H9 (cell line): ENCODE measurements at regions not wholly inside any gene's neighbourhood (a gene's known extent, or its start where the extent isn't known, plus 50 kb on each side); places are given as distances from the start of the nearest gene placed in this dataset.

Experiments
- DNase-seq: peaks from one replicate; pipeline ENCODE4 v3.0.0-alpha.2; 2017
- H2AFZ ChIP-seq: one replicate; pipeline ENCODE4 v1.6.1; 2013; ENCODE audit warnings: mild to moderate bottlenecking, low read length, control low read depth, moderate library complexity
- H2AK5ac ChIP-seq: 2 replicates; pipeline ENCODE4 v1.6.1; 2013; ENCODE audit warnings: low read length, control low read depth, mixed read lengths; ENCODE audit not compliant: insufficient read length
- H2BK120ac ChIP-seq: one replicate; pipeline ENCODE4 v1.6.1; 2013; ENCODE audit warnings: low read depth, mild to moderate bottlenecking, low read length, control low read depth, inconsistent platforms; ENCODE audit not compliant: poor library complexity, severe bottlenecking
- H2BK12ac ChIP-seq: 2 replicates; pipeline ENCODE4 v1.6.1; 2013; ENCODE audit warnings: low read length, control low read depth, mixed read lengths, low read depth; ENCODE audit not compliant: insufficient read length
- H2BK15ac ChIP-seq: 2 replicates; pipeline ENCODE4 v1.6.1; 2013; ENCODE audit warnings: low read depth, low read length, control low read depth
- H2BK20ac ChIP-seq: one replicate; pipeline ENCODE4 v1.6.1; 2013; ENCODE audit warnings: low read depth, mild to moderate bottlenecking, low read length, control low read depth, inconsistent platforms; ENCODE audit not compliant: poor library complexity, severe bottlenecking
- H2BK5ac ChIP-seq: 2 replicates; pipeline ENCODE4 v1.6.1; 2013; ENCODE audit warnings: low read length, control low read depth, mixed read lengths; ENCODE audit not compliant: insufficient read length
- H3K14ac ChIP-seq: 2 replicates; pipeline ENCODE4 v1.6.1; 2013; ENCODE audit warnings: low read length, control low read depth; ENCODE audit not compliant: insufficient read depth
- H3K18ac ChIP-seq: 2 replicates; pipeline ENCODE4 v1.6.1; 2013; ENCODE audit warnings: low read depth, mild to moderate bottlenecking, mixed read lengths, low read length, control low read depth; ENCODE audit not compliant: insufficient read length
- H3K23ac ChIP-seq: 2 replicates; pipeline ENCODE4 v1.6.1; 2013; ENCODE audit warnings: low read length, control low read depth, mixed read lengths, low read depth; ENCODE audit not compliant: insufficient read length
- H3K23me2 ChIP-seq: 2 replicates; pipeline ENCODE4 v1.6.1; 2013; ENCODE audit warnings: low read depth, mild to moderate bottlenecking, mixed read lengths, low read length, control low read depth; ENCODE audit not compliant: insufficient read length, poor library complexity, severe bottlenecking
- H3K27ac ChIP-seq: 2 replicates; pipeline ENCODE4 v1.5.1; 2013; ENCODE audit warnings: low read length, control low read depth, mixed read lengths, low read depth; ENCODE audit not compliant: insufficient read length
- H3K27me3 ChIP-seq: 2 replicates; pipeline ENCODE4 v1.6.1; 2013; ENCODE audit warnings: low read length, control low read depth, inconsistent platforms; ENCODE audit not compliant: insufficient read depth
- H3K4ac ChIP-seq: 2 replicates; pipeline ENCODE4 v1.6.1; 2013; ENCODE audit warnings: low read depth, mild to moderate bottlenecking, control low read depth, inconsistent platforms, low read length, moderate library complexity
- H3K4me1 ChIP-seq: 2 replicates; pipeline ENCODE4 v1.6.1; 2013; ENCODE audit warnings: low read length, control low read depth, inconsistent platforms; ENCODE audit not compliant: insufficient read depth
- H3K4me2 ChIP-seq: 2 replicates; pipeline ENCODE4 v1.6.1; 2013; ENCODE audit warnings: low read length, control low read depth, mixed read lengths; ENCODE audit not compliant: insufficient read length, insufficient read depth
- H3K56ac ChIP-seq: 2 replicates; pipeline ENCODE4 v1.6.1; 2013; ENCODE audit warnings: low read depth, mild to moderate bottlenecking, mixed read lengths, low read length, control low read depth; ENCODE audit not compliant: insufficient read length
- H3K79me1 ChIP-seq: 2 replicates; pipeline ENCODE4 v1.6.1; 2013; ENCODE audit warnings: low read depth, mild to moderate bottlenecking, moderate library complexity, low read length, control low read depth, inconsistent platforms; ENCODE audit not compliant: insufficient read depth, poor library complexity, severe bottlenecking
- H3K79me2 ChIP-seq: 2 replicates; pipeline ENCODE4 v1.6.1; 2013; ENCODE audit warnings: low read length, control low read depth, inconsistent platforms; ENCODE audit not compliant: insufficient read depth
- H3K9ac ChIP-seq: 2 replicates; pipeline ENCODE4 v1.6.1; 2013; ENCODE audit warnings: low read length, control low read depth, mixed read lengths; ENCODE audit not compliant: insufficient read length; ENCODE audit errors: extremely low read depth
- H3K9me3 ChIP-seq: one replicate; pipeline ENCODE4 v1.6.1; 2013; ENCODE audit warnings: low read depth, low read length, inconsistent platforms; ENCODE audit not compliant: control insufficient read depth
- H3T11ph ChIP-seq: one replicate; pipeline ENCODE4 v1.6.1; 2013; ENCODE audit warnings: mild to moderate bottlenecking, low read length, control low read depth, inconsistent platforms
- H4K20me1 ChIP-seq: one replicate; pipeline ENCODE4 v1.6.1; 2013; ENCODE audit not compliant: control insufficient read depth, insufficient read length, insufficient read depth
- H4K5ac ChIP-seq: 2 replicates; pipeline ENCODE4 v1.6.1; 2013; ENCODE audit warnings: low read depth, mild to moderate bottlenecking, mixed read lengths, low read length, control low read depth; ENCODE audit not compliant: insufficient read length
- H4K8ac ChIP-seq: replicated peaks from 2 replicates; pipeline ENCODE4 v1.6.1; 2013; ENCODE audit warnings: low read length, control low read depth, mixed read lengths, low read depth; ENCODE audit not compliant: insufficient read length
- H4K91ac ChIP-seq: 2 replicates; pipeline ENCODE4 v1.6.1; 2013; ENCODE audit warnings: low read depth, mild to moderate bottlenecking, moderate library complexity, mixed read lengths, low read length, control low read depth; ENCODE audit not compliant: insufficient read length
- H3K27ac Mint-ChIP-seq, 3 experiments: 2 replicates in 2 of 3; 3 replicates in 1 of 3; pipeline ENCODE4 v1.8.0; 2020 to 2021; ENCODE audit warnings: mixed read lengths in 3 of 3, mild to moderate bottlenecking in 1 of 3, moderate library complexity in 1 of 3
- H3K27me3 Mint-ChIP-seq: 2 replicates; pipeline ENCODE4 v1.8.0; 2021; ENCODE audit warnings: low read depth, mild to moderate bottlenecking, moderate library complexity, mixed read lengths
- H3K36me3 Mint-ChIP-seq, 3 experiments: 2 replicates in 2 of 3; 3 replicates in 1 of 3; pipeline ENCODE4 v1.8.0; 2020 to 2021; ENCODE audit warnings: low read depth in 3 of 3, mixed read lengths in 3 of 3; ENCODE audit not compliant: insufficient read depth in 1 of 3
- H3K4me1 Mint-ChIP-seq, 2 experiments: 2 replicates each; pipeline ENCODE4 v1.8.0; 2020; ENCODE audit warnings: mixed read lengths in 2 of 2
- H3K4me3 Mint-ChIP-seq, 2 experiments: 2 replicates in 1 of 2; 3 replicates in 1 of 2; pipeline ENCODE4 v1.8.0; 2020 to 2021; ENCODE audit warnings: mild to moderate bottlenecking in 2 of 2, mixed read lengths in 2 of 2, moderate library complexity in 1 of 2
- H3K9me3 Mint-ChIP-seq, 2 experiments: 2 replicates in 1 of 2; 3 replicates in 1 of 2; pipeline ENCODE4 v1.8.0; 2020; ENCODE audit warnings: mild to moderate bottlenecking in 2 of 2, mixed read lengths in 2 of 2, moderate library complexity in 1 of 2
- WGBS: extraction: QIAGEN DNeasy Blood & Tissue Kit; methylation state at CpG from one replicate; pipeline ENCODE4 v1.1.7; 2013; ENCODE audit warnings: missing lambda C conversion rate, low lambda C conversion rate, mixed read lengths; ENCODE audit not compliant: insufficient read length; ENCODE audit errors: extremely low coverage; 5-methylcytosine and 5-hydroxymethylcytosine counted together
- TF ChIP-seq, protein P1 (sequence below): fragments of 200-600 bp; sonication (generic); conservative IDR thresholded peaks from 3 replicates; pipeline ENCODE4 v1.8.0; 2021; ENCODE audit warnings: antibody characterized with exemption, mild to moderate bottlenecking

DNA sequence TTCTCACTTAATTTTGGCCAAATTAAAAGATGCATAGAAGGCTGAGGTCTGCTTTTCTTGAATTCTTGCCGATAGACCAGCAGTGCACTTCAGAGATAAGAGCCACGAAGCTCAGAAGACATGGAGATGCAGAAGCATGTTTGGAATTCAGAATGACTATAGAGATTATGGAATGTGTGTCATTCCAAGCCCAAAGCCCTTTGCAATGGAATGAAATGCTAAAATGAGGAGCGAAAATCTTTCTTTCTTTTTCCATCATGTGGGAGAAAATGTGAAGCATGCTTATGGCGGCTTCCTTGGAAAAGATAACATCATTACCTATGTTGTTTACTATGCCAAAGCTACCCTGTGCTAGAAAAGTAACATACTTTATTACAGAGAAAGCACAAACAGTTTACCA is 257.0 kb upstream of the RNF32 start:
- Histone ChIP-seq H3K4me2 (no peak overlapping the region), H3K56ac (no peak overlapping the region), H2AK5ac (no peak overlapping the region), H2BK15ac (no peak overlapping the region), H3K79me1 (no peaks in the 10 kb centered on the region), H2AFZ (no peak overlapping the region), H3T11ph (no peak overlapping the region), H3K23me2 (no peaks in the 10 kb centered on the region), H3K4me1 (no peaks in the 10 kb centered on the region; the same call in 1 of the 2 replicates), H3K4ac (no peak overlapping the region), H3K27me3 (no peaks in the 10 kb centered on the region), H3K18ac (no peak overlapping the region), H3K79me2 (no peaks in the 10 kb centered on the region), H3K23ac (no peak overlapping the region), H3K27ac (no peak overlapping the region), H4K8ac (no peak overlapping the region), H3K9ac (no peak overlapping the region), H4K91ac (no peak overlapping the region), H2BK120ac (no peak overlapping the region), H2BK20ac (no peak overlapping the region), H3K14ac (no peak overlapping the region), H3K9me3 (no peaks in the 10 kb centered on the region), H4K20me1 (no peaks in the 10 kb centered on the region), H2BK12ac (no peak overlapping the region), H4K5ac (no peak overlapping the region), H2BK5ac (no peak overlapping the region)
- peaks cover 34 to 43% of the 10 kb centered on the region in 2 experiments for H3K4me1 Mint-ChIP-seq
- no CpG with 5 or more reads among the region's 4 CpGs for WGBS
- no peaks in the 10 kb centered on the region for H3K36me3 Mint-ChIP-seq
- no peak overlapping the region for H3K27ac Mint-ChIP-seq
- no peak for DNase-seq
- TF ChIP-seq, protein P1, sequence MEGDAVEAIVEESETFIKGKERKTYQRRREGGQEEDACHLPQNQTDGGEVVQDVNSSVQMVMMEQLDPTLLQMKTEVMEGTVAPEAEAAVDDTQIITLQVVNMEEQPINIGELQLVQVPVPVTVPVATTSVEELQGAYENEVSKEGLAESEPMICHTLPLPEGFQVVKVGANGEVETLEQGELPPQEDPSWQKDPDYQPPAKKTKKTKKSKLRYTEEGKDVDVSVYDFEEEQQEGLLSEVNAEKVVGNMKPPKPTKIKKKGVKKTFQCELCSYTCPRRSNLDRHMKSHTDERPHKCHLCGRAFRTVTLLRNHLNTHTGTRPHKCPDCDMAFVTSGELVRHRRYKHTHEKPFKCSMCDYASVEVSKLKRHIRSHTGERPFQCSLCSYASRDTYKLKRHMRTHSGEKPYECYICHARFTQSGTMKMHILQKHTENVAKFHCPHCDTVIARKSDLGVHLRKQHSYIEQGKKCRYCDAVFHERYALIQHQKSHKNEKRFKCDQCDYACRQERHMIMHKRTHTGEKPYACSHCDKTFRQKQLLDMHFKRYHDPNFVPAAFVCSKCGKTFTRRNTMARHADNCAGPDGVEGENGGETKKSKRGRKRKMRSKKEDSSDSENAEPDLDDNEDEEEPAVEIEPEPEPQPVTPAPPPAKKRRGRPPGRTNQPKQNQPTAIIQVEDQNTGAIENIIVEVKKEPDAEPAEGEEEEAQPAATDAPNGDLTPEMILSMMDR: no peak
- H3K4me3 Mint-ChIP-seq: no peak overlapping the region
- no peaks in the 10 kb centered on the region; the same call in 1 of the 2 replicates for H3K27me3 Mint-ChIP-seq
- H3K9me3 Mint-ChIP-seq: no peaks in the 10 kb centered on the region
